Forelimb muscle (tissue), 1 donor: ENCODE measurements at regions not wholly inside any gene's neighbourhood (a gene's known extent, or its start where the extent isn't known, plus 50 kb on each side); places are given as distances from the start of the nearest gene placed in this dataset.

Experiments used
- DNase-seq: peaks from one replicate; pipeline ENCODE4 v3.0.0-alpha.2; 2013; ENCODE audit warnings: low read depth

- peak; percentile 26 for DNase-seq
Measured at GRCh38 chr2:104406261-104406726, 447.6 kb upstream of the POU3F3 start.

GRCh38 chr2:104407641-104408040, 446.3 kb upstream of the POU3F3 start:
- no peak for DNase-seq

GRCh38 chr2:104408266-104408665, 445.6 kb upstream of the POU3F3 start:
- DNase-seq, result no peak

- DNase-seq, result no peak
Measured at GRCh38 chr2:104410136-104410535, 443.8 kb upstream of the POU3F3 start.

- DNase-seq, result no peak
Measured at GRCh38 chr2:104412384-104412783, 441.5 kb upstream of the POU3F3 start.

GRCh38 chr2:104413890-104414289, 440.0 kb upstream of the POU3F3 start:
- no peak for DNase-seq

- DNase-seq, result no peak
Measured at GRCh38 chr2:104415284-104415683, 438.6 kb upstream of the POU3F3 start.

GRCh38 chr2:104416339-104417000, 437.4 kb upstream of the POU3F3 start:
- DNase-seq, result no peak

- DNase-seq, result no peak
Measured at GRCh38 chr2:104420420-104420819, 433.5 kb upstream of the POU3F3 start.

- DNase-seq, result no peak
Measured at GRCh38 chr2:104420953-104421352, 433.0 kb upstream of the POU3F3 start.

- no peak for DNase-seq
Measured at GRCh38 chr2:104425850-104426595, 427.9 kb upstream of the POU3F3 start.

- DNase-seq, result no peak
Measured at GRCh38 chr2:104428155-104428554, 425.8 kb upstream of the POU3F3 start.

GRCh38 chr2:104429639-104430358, 424.1 kb upstream of the POU3F3 start:
- no peak for DNase-seq

GRCh38 chr2:104430359-104430740, 423.6 kb upstream of the POU3F3 start:
- DNase-seq, result no peak

- no peak for DNase-seq
Measured at GRCh38 chr2:104430852-104431251, 423.1 kb upstream of the POU3F3 start.

- DNase-seq, result no peak
Measured at GRCh38 chr2:104431701-104432121, 422.2 kb upstream of the POU3F3 start.

- no peak for DNase-seq
Measured at GRCh38 chr2:104432401-104432800, 421.5 kb upstream of the POU3F3 start.

GRCh38 chr2:104432991-104433390, 420.9 kb upstream of the POU3F3 start:
- no peak for DNase-seq

GRCh38 chr2:104433657-104434056, 420.3 kb upstream of the POU3F3 start:
- DNase-seq, result no peak

- DNase-seq, result no peak
Measured at GRCh38 chr2:104434318-104434792, 419.6 kb upstream of the POU3F3 start.

GRCh38 chr2:104434966-104435365, 418.9 kb upstream of the POU3F3 start:
- DNase-seq, result no peak

- DNase-seq, result no peak
Measured at GRCh38 chr2:104438481-104438880, 415.4 kb upstream of the POU3F3 start.

GRCh38 chr2:104443145-104443544, 410.8 kb upstream of the POU3F3 start:
- no peak for DNase-seq
